Vagina (tissue), 2 donors: ENCODE measurements at regions not wholly inside any gene's neighbourhood (a gene's known extent, or its start where the extent isn't known, plus 50 kb on each side); places are given as distances from the start of the nearest gene placed in this dataset.

Source experiments
- DNase-seq, 2 donors: peaks; one replicate each; pipeline ENCODE4 v3.0.0-alpha.2; 2017; ENCODE audit errors: extremely low spot score in 2 of 2
- H3K27ac ChIP-seq: fragments of 200-600 bp; sonication (generic); one replicate; pipeline ENCODE4 v1.5.1; 2019
- H3K27me3 ChIP-seq: fragments of 200-600 bp; sonication (generic); one replicate; pipeline ENCODE4 v1.5.1; 2019
- H3K36me3 ChIP-seq, 2 donors: fragments of 200-600 bp; sonication (generic); one replicate each; pipeline ENCODE4 v1.5.1; 2017 to 2019
- H3K4me1 ChIP-seq: fragments of 200-600 bp; sonication (generic); one replicate; pipeline ENCODE4 v1.5.1; 2019
- H3K4me3 ChIP-seq, 2 donors: fragments of 200-600 bp; sonication (generic); 1 replicate in 1 of 2; 2 replicates in 1 of 2; pipeline ENCODE4 v1.5.1; 2016 to 2019
- H3K9me3 ChIP-seq: fragments of 200-600 bp; sonication (generic); one replicate; pipeline ENCODE4 v1.5.1; 2019
- CTCF ChIP-seq, 3 experiments: fragments of 450-650 bp in 2 of 3; fragments of 200-600 bp in 1 of 3; sonication (generic) in 1 of 3; IDR thresholded peaks; one replicate each; pipeline ENCODE4 v1.5.1; 2017 to 2019; ENCODE audit warnings: antibody characterized with exemption in 3 of 3, mild to moderate bottlenecking in 2 of 3, moderate library complexity in 2 of 3
- POLR2A ChIP-seq, 2 donors: fragments of 450-650 bp; IDR thresholded peaks; one replicate each; pipeline ENCODE4 v1.6.1; 2017; ENCODE audit warnings: antibody characterized with exemption in 2 of 2, mild to moderate bottlenecking in 2 of 2, moderate library complexity in 2 of 2
- POLR2AphosphoS5 ChIP-seq, 2 donors: sonication (generic); formaldehyde crosslinking; IDR thresholded peaks; one replicate each; pipeline ENCODE4 v1.9.0; 2017; ENCODE audit warnings: antibody characterized with exemption in 2 of 2, mild to moderate bottlenecking in 2 of 2, low read depth in 1 of 2; ENCODE audit not compliant: insufficient read depth in 1 of 2
- intact Hi-C: fragments of 100-400 bp; cut with DNase I; formaldehyde crosslinking; loops from one replicate; pipeline ENCODE4 v1.15.1; 2023

GRCh38 chr2:8219096-8219495 is 462.8 kb upstream of the ID2 start:
- no peak overlapping the region for H3K27ac ChIP-seq

GRCh38 chr2:8219631-8220355 is 462.1 kb upstream of the ID2 start:
- no peaks in the 10 kb centered on the region for H3K9me3 ChIP-seq
- intact Hi-C loops: no loop called here
- DNase-seq: no peak

More at GRCh38 chr2:8219096-8219495, 462.8 kb upstream of the ID2 start:
- Histone ChIP-seq H3K36me3 (no peaks in the 10 kb centered on the region), H3K4me3 (no peak overlapping the region), H3K27me3 (no peaks in the 10 kb centered on the region), H3K4me1 (peaks cover 9% of the 10 kb centered on the region), H3K9me3 (no peaks in the 10 kb centered on the region)
- intact Hi-C loops: no loop called here
- TF ChIP-seq POLR2A (IDR thresholded peaks at IDR 0.05) (no peak), CTCF (IDR thresholded peaks at IDR 0.05) (no peak), POLR2AphosphoS5 (IDR thresholded peaks at IDR 0.05; ENCODE audit: insufficient read depth in 1 of 2, low read depth in 1 of 2) (no peak)
- no peak for DNase-seq

GRCh38 chr2:8222979-8223694 is 458.7 kb upstream of the ID2 start:
- Histone ChIP-seq H3K36me3 (no peaks in the 10 kb centered on the region), H3K4me3 (no peak overlapping the region), H3K9me3 (no peaks in the 10 kb centered on the region), H3K4me1 (peaks cover 12% of the 10 kb centered on the region), H3K27ac (no peak overlapping the region), H3K27me3 (no peaks in the 10 kb centered on the region)
- intact Hi-C loops: no loop called here
- TF ChIP-seq CTCF (IDR thresholded peaks at IDR 0.05) (no peak), POLR2AphosphoS5 (IDR thresholded peaks at IDR 0.05; ENCODE audit: insufficient read depth in 1 of 2, low read depth in 1 of 2) (no peak), POLR2A (IDR thresholded peaks at IDR 0.05) (no peak)
- DNase-seq: no peak

More at GRCh38 chr2:8219631-8220355, 462.1 kb upstream of the ID2 start:
- TF ChIP-seq POLR2AphosphoS5 (IDR thresholded peaks at IDR 0.05; ENCODE audit: insufficient read depth in 1 of 2, low read depth in 1 of 2): no peak
- TF ChIP-seq POLR2A (IDR thresholded peaks at IDR 0.05): no peak
- no peak for TF ChIP-seq CTCF (IDR thresholded peaks at IDR 0.05)
- no peaks in the 10 kb centered on the region for H3K27me3 ChIP-seq
- no peak overlapping the region for H3K4me3 ChIP-seq
- no peaks in the 10 kb centered on the region for H3K36me3 ChIP-seq
- H3K27ac ChIP-seq: no peak overlapping the region
- peaks cover 13% of the 10 kb centered on the region for H3K4me1 ChIP-seq

- Histone ChIP-seq H3K36me3 (no peaks in the 10 kb centered on the region), H3K9me3 (no peaks in the 10 kb centered on the region), H3K4me3 (no peak overlapping the region), H3K27me3 (no peaks in the 10 kb centered on the region), H3K4me1 (peaks cover 11% of the 10 kb centered on the region), H3K27ac (no peak overlapping the region)
- intact Hi-C loops: no loop called here
- no peak for DNase-seq
- no peak for TF ChIP-seq POLR2AphosphoS5 (IDR thresholded peaks at IDR 0.05; ENCODE audit: insufficient read depth in 1 of 2, low read depth in 1 of 2)
- no peak for TF ChIP-seq CTCF (IDR thresholded peaks at IDR 0.05)
- no peak for TF ChIP-seq POLR2A (IDR thresholded peaks at IDR 0.05)
Measured at GRCh38 chr2:8223695-8224346, 458.0 kb upstream of the ID2 start.
